Sigmoid colon (tissue), 6 donors: ENCODE measurements at regions not wholly inside any gene's neighbourhood (a gene's known extent, or its start where the extent isn't known, plus 50 kb on each side); places are given as distances from the start of the nearest gene placed in this dataset.
"Not testable (repeated sequence)": the region's sequence is repeated elsewhere in the genome, so short reads cannot be mapped to it uniquely, and the experiment has no call there.

Experiments
- DNase-seq: peaks from one replicate; pipeline ENCODE4 v3.0.0-alpha.2; 2019
- H3K27ac ChIP-seq, 4 donors: fragments of 200-600 bp; sonication (generic); one replicate each; pipeline ENCODE4 v1.5.1; 2016 to 2019; ENCODE audit warnings: mild to moderate bottlenecking in 1 of 4
- H3K27me3 ChIP-seq, 3 donors: fragments of 200-600 bp; sonication (generic); one replicate each; pipeline ENCODE4 v1.5.1; 2019; ENCODE audit warnings: mild to moderate bottlenecking in 1 of 3
- H3K36me3 ChIP-seq, 4 donors: fragments of 200-600 bp; sonication (generic); one replicate each; pipeline ENCODE4 v1.5.1; 2016 to 2019
- H3K4me1 ChIP-seq, 4 donors: fragments of 200-600 bp; sonication (generic); one replicate each; pipeline ENCODE4 v1.5.1; 2017 to 2019
- H3K4me3 ChIP-seq, 4 donors: fragments of 200-600 bp; sonication (generic); one replicate each; pipeline ENCODE4 v1.5.1; 2017 to 2019; ENCODE audit warnings: mild to moderate bottlenecking in 2 of 4, moderate library complexity in 1 of 4
- H3K9me3 ChIP-seq, 4 donors: fragments of 200-600 bp in 3 of 4; sonication (generic) in 3 of 4; one replicate each; pipeline versions ENCODE4 v1.5.1 to v1.6.1; 2013 to 2019
- CTCF ChIP-seq, 4 experiments: fragments of 450-650 bp in 3 of 4; fragments of 200-600 bp in 1 of 4; IDR thresholded peaks; one replicate each; pipeline ENCODE4 v1.5.1; 2016 to 2019; ENCODE audit warnings: antibody characterized with exemption in 4 of 4, mild to moderate bottlenecking in 3 of 4, moderate library complexity in 2 of 4
- EP300 ChIP-seq, 4 donors: sonication (generic); formaldehyde crosslinking; IDR thresholded peaks; one replicate each; pipeline ENCODE4 v1.6.1; 2017; ENCODE audit warnings: antibody characterized with exemption in 4 of 4
- POLR2A ChIP-seq, 2 donors: fragments of 450-650 bp; IDR thresholded peaks; one replicate each; pipeline ENCODE4 v1.6.1; 2016; ENCODE audit warnings: antibody characterized with exemption in 2 of 2, mild to moderate bottlenecking in 2 of 2, moderate library complexity in 2 of 2
- POLR2AphosphoS5 ChIP-seq, 4 donors: sonication (generic); formaldehyde crosslinking; IDR thresholded peaks; one replicate each; pipeline ENCODE4 v1.6.1; 2017; ENCODE audit warnings: antibody characterized with exemption in 4 of 4
- WGBS, 2 donors: extraction: QIAGEN DNeasy Blood & Tissue Kit; methylation state at CpG; one replicate each; pipeline ENCODE4 v1.1.7; 2013; 5-methylcytosine and 5-hydroxymethylcytosine counted together
- intact Hi-C: fragments of 100-400 bp; cut with DNase I; formaldehyde crosslinking; loops from one replicate; pipeline ENCODE4 v1.15.1; 2023
- donor health status: healthy with polysubstance abuse.
- donor health status: healthy.

GRCh38 chr15:77915261-77915960 is 162.1 kb downstream of the TBC1D2B start:
- H3K9me3 ChIP-seq = no peaks in the 10 kb centered on the region
- no peaks in the 10 kb centered on the region for H3K4me1 ChIP-seq
- TF ChIP-seq POLR2AphosphoS5 (IDR thresholded peaks at IDR 0.05) (no peak), EP300 (IDR thresholded peaks at IDR 0.05) (no peak), CTCF (IDR thresholded peaks at IDR 0.05) (no peak), POLR2A (IDR thresholded peaks at IDR 0.05) (no peak)
- no peaks in the 10 kb centered on the region for H3K36me3 ChIP-seq
- intact Hi-C loops = no loop called here
- no peak overlapping the region for H3K4me3 ChIP-seq
- 73 to 83% methylated on average over 19 of the region's 19 CpGs for WGBS, 2 donors
- peak; percentile 34 for DNase-seq
- no peak overlapping the region for H3K27ac ChIP-seq
- no peaks in the 10 kb centered on the region for H3K27me3 ChIP-seq

GRCh38 chr15:77914531-77914930 is 163.0 kb downstream of the TBC1D2B start:
- intact Hi-C loops = not testable (repeated sequence)

GRCh38 chr15:77910030-77910911 is 167.2 kb downstream of the TBC1D2B start:
- intact Hi-C loops, H3K27me3 ChIP-seq, H3K27ac ChIP-seq, H3K36me3 ChIP-seq, H3K9me3 ChIP-seq, H3K4me1 ChIP-seq: not testable (repeated sequence)
- peak; percentile 12 to 56 (median 22) for TF ChIP-seq CTCF (IDR thresholded peaks at IDR 0.05)
- DNase-seq = peak; percentile 82
- WGBS, 2 donors = 14 to 18% methylated on average over 12 of the region's 12 CpGs
- peak overlapping the region in 3 of 4 donors; percentile 12 to 32 (median 29) for H3K4me3 ChIP-seq

More at GRCh38 chr15:77914531-77914930, 163.0 kb downstream of the TBC1D2B start:
- not testable (repeated sequence) for H3K27ac ChIP-seq, H3K36me3 ChIP-seq, H3K4me1 ChIP-seq, H3K9me3 ChIP-seq, DNase-seq, H3K27me3 ChIP-seq, H3K4me3 ChIP-seq
- 83 to 86% methylated on average over 5 of the region's 5 CpGs for WGBS, 2 donors

GRCh38 chr15:77909182-77909940 is 168.2 kb downstream of the TBC1D2B start:
- H3K36me3 ChIP-seq = no peaks in the 10 kb centered on the region
- WGBS, 2 donors = 49 to 71% methylated on average over 13 to 14 of the region's 14 CpGs
- TF ChIP-seq POLR2AphosphoS5 (IDR thresholded peaks at IDR 0.05) (no peak), EP300 (IDR thresholded peaks at IDR 0.05) (no peak), POLR2A (IDR thresholded peaks at IDR 0.05) (no peak), CTCF (IDR thresholded peaks at IDR 0.05) (no peak)
- H3K27me3 ChIP-seq = peaks cover 0 to 3% (median 0%) of the 10 kb centered on the region in 3 donors
- no peaks in the 10 kb centered on the region for H3K4me1 ChIP-seq
- no peak overlapping the region for H3K27ac ChIP-seq
- intact Hi-C loops = no loop called here
- no peaks in the 10 kb centered on the region for H3K9me3 ChIP-seq
- DNase-seq = peak; percentile 40
- H3K4me3 ChIP-seq = no peak overlapping the region

GRCh38 chr15:77908752-77909111 is 168.8 kb downstream of the TBC1D2B start:
- DNase-seq, H3K27me3 ChIP-seq, intact Hi-C loops, H3K9me3 ChIP-seq, H3K27ac ChIP-seq, H3K36me3 ChIP-seq, H3K4me1 ChIP-seq, H3K4me3 ChIP-seq: not testable (repeated sequence)
- 77 to 86% methylated on average over 6 to 7 of the region's 7 CpGs for WGBS, 2 donors
